WI38 (cell line): ENCODE measurements at regions not wholly inside any gene's neighbourhood (a gene's known extent, or its start where the extent isn't known, plus 50 kb on each side); places are given as distances from the start of the nearest gene placed in this dataset.

Source experiments
- H3K4me3 ChIP-seq: 2 replicates; pipeline ENCODE4 v1.5.1; 2011; ENCODE audit warnings: low read depth, mild to moderate bottlenecking, control low read depth, low read length
- TF ChIP-seq, protein P1 (sequence below): IDR thresholded peaks from 2 replicates; pipeline ENCODE4 v1.5.1; 2012; ENCODE audit warnings: low read depth, mild to moderate bottlenecking, control low read depth, low read length

DNA sequence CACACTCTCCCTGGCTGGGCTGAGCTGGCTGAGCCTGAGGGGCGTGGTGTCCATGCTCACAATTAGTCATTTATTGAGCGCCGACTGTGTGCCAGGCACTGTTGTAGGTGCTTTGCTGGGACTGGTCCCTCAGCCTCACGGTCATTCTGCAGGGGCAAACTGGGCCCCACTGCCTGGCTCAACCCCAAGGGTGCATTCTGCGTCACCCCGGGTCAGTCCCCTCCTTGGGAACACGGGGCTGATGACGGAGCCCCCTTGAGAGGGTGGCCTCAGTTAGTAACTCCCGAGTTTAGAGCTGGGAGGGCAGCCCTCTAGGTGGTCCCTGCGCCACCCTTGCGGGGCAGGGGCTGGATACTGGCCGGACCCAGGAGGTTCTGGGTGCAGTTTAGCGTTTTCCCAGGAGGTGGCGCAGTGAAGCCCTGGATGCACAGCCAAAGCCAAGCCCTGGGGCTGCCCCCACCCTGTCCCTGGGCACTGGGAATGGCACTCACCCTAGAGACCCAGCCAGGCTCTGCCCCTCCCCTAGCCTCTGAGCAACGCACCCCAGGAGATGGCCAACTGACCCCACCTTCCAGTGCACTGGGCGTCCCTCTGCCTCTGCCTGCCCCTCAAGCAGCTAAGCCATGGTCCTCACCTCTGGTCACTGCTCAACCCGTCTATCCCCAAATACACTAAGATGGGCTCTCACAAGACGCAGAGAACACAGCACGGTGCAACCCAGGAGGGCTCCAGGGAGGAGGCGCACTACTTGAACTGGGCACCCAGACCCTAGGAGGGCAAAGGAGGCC lies 243.2 kb upstream of the GSE1 start:
- TF ChIP-seq, protein P1, sequence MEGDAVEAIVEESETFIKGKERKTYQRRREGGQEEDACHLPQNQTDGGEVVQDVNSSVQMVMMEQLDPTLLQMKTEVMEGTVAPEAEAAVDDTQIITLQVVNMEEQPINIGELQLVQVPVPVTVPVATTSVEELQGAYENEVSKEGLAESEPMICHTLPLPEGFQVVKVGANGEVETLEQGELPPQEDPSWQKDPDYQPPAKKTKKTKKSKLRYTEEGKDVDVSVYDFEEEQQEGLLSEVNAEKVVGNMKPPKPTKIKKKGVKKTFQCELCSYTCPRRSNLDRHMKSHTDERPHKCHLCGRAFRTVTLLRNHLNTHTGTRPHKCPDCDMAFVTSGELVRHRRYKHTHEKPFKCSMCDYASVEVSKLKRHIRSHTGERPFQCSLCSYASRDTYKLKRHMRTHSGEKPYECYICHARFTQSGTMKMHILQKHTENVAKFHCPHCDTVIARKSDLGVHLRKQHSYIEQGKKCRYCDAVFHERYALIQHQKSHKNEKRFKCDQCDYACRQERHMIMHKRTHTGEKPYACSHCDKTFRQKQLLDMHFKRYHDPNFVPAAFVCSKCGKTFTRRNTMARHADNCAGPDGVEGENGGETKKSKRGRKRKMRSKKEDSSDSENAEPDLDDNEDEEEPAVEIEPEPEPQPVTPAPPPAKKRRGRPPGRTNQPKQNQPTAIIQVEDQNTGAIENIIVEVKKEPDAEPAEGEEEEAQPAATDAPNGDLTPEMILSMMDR, result peak; percentile 95
- H3K4me3 ChIP-seq, result no peak overlapping the region

DNA sequence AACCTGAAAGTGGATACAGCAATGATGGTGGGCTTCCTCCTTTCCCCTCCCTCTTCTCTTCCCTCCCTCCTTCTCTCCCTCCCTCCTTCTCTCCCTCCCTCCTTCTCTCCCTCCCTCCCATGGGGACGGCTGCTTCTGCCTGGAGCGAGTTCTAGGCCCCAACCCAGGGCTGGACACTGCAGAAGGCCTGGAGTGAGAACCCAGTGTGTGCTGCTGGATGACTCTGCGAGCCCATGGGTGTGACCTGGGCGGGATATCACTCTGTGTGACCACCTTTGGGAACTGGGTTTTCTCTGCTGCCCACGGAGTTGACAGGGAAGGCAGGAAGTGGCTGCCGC lies 242.6 kb upstream of the GSE1 start:
- H3K4me3 ChIP-seq, result no peak overlapping the region
- TF ChIP-seq, protein P1, result no peak

DNA sequence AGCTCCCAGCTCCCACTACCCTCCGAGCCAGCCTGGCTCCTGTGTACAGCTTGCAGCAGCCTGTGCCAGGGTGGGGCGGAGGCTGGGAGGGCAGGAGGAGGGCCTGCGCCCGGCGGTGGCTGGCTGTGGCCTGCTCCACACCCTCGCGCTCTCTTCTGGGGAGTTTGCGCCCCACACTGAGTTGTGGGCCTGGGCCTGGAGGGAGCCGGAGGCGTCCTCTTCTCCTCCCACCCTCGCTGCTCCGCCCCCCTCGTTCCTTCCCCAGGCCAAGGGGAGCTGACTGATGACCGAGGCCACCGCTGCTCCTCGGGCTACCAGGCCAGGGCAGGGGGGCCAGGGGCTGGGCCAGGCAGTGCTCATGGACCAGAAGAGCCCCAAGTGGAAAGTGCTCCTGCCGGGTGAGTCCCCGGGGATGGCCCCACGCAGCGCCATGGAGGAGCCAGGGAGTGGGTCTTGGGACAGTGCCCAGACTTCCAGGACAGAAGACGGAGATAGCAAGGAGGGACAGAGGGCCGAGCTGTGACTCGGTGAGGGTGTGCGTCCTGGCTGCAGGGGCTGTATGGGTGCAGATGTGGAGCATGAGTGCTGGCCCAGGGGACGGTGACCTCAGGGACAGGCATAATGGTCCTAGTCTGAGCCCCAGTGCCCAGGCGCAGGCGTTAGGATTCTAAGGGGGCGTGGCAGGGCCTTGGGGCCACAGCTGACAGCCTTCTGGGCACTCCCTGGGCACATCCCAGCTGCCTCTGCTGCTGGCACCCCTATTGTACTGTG lies 242.1 kb upstream of the GSE1 start:
- TF ChIP-seq, protein P1, result no peak
- H3K4me3 ChIP-seq, result no peak overlapping the region

DNA sequence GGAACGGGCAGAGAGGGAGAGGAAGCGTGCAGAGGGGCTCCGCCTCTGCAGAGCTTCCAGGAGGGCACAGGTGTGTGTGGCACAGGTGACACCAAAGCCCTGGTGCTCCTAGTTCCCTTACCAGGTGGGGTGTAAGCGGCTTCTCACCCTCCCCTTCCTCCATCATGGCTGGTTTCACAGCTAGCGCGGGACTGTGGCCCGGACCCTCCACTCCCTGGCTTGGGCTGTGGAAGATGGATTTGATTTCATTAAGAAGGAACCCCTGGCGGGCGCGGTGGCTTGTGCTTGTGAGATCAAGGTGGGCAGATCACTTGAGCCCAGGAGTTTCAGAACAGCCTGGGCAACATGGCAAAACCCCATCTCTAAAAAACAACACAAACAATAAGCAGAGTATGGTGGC lies 241.2 kb upstream of the GSE1 start:
- H3K4me3 ChIP-seq, result no peak overlapping the region
- TF ChIP-seq, protein P1, result no peak

DNA sequence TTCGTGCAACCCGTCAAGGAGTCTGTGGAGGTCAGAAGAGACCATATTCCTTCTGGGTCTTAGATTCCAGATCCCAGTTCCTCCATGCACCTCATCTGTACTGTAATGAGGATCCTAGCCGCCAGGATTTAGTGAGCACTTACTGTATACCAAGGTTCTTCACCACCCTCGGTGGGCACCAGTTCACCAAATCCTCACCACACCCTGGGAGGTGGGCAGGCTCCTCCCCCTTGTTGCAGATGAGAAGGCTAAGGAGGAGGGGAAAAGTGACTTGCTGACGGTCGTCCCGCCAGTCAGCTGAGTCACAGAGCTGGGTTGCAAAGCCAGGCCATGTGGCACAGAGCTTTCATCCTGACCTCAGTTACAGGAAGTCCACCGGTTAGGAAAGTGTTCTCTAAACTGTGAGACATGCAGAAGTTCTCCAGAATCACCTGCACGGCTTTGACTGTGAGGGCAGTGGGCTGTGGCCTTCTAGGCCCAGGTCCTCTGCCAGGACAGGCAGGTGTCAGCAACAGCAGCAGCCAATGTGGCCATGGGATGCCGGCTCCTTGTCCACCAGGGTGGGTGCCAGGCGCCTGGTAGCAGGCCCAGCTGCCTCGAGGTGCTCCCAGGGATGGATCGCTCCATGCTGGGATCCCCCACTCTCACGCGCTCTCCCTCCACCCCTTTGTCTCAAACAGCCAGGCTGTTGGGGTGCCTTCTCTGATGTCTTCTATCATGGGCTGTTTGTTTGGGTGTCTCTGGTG lies 240.3 kb upstream of the GSE1 start:
- H3K4me3 ChIP-seq, result no peak overlapping the region
- TF ChIP-seq, protein P1, result no peak

DNA sequence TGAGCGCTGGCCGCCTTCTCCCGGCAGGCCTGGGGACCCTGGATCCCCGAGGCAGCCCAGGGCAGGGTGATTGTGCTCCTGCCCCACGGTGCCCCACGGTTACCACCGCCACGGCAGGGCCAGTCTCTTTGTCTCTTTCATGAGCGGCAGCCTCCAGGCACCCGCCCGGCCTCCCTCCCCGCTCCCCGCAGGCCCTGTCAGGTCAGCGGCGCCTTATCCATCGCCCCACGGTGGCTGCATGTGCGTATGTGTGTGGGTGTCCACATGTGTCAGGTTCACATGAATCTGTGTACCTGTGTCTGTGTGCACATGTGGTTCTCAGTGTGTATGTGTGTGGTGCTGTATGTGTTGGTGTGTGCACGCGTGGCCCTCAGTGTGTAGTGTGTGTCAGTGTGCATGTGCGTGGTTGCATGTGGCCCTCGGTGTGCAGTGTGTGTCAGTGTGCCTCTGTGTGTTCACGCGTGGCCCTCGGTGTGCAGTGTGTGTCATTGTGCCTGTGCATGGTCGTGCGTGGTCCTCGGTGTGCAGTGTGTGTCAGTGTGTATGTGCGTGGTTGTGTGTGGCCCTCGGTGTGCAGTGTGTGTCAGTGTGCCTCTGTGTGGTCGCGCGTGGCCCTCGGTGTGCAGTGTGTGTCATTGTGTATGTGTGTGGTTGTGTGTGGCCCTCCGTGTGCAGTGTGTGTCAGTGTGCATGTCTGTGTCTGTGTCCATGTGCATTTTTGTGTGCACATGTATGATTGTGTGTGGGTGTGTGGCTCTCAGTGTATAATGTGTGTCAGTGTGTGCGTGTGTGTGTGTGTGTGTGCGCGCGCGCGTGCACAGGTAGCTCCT lies 239.2 kb upstream of the GSE1 start:
- TF ChIP-seq, protein P1, result no peak
- no peak overlapping the region for H3K4me3 ChIP-seq
